ENCODE measurements at regions not wholly inside any gene's neighbourhood (a gene's known extent, or its start where the extent isn't known, plus 50 kb on each side); places are given as distances from the start of the nearest gene placed in this dataset.
"Not testable (repeated sequence)": the region's sequence is repeated elsewhere in the genome, so short reads cannot be mapped to it uniquely, and the experiment has no call there.

- TF ChIP-seq, protein P1, sequence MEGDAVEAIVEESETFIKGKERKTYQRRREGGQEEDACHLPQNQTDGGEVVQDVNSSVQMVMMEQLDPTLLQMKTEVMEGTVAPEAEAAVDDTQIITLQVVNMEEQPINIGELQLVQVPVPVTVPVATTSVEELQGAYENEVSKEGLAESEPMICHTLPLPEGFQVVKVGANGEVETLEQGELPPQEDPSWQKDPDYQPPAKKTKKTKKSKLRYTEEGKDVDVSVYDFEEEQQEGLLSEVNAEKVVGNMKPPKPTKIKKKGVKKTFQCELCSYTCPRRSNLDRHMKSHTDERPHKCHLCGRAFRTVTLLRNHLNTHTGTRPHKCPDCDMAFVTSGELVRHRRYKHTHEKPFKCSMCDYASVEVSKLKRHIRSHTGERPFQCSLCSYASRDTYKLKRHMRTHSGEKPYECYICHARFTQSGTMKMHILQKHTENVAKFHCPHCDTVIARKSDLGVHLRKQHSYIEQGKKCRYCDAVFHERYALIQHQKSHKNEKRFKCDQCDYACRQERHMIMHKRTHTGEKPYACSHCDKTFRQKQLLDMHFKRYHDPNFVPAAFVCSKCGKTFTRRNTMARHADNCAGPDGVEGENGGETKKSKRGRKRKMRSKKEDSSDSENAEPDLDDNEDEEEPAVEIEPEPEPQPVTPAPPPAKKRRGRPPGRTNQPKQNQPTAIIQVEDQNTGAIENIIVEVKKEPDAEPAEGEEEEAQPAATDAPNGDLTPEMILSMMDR (IDR thresholded peaks at IDR 0.05; ENCODE audit: borderline replicate concordance, extremely low read depth, low read length, poor library complexity, severe bottlenecking), result not testable (repeated sequence)
- TF ChIP-seq EZH2 (IDR thresholded peaks at IDR 0.05; ENCODE audit: borderline replicate concordance, low read depth, low read length, severe bottlenecking), result not testable (repeated sequence)
Observed at GRCh38 chr1:148370661-148371060, 112.4 kb downstream of the PPIAL4G start.
